HCT116 (cell line): ENCODE measurements at regions not wholly inside any gene's neighbourhood (a gene's known extent, or its start where the extent isn't known, plus 50 kb on each side); places are given as distances from the start of the nearest gene placed in this dataset.

Experiments used
- ATAC-seq: fragments of 200-7000 bp; cut with Tn5 transposase; 2 replicates; pipeline ENCODE4 v1.9.1; 2020; ENCODE audit warnings: mild to moderate bottlenecking, moderate library complexity
- BruUV-seq: library from RNA; stranded (reverse); fragments of 400-500 nt; replicated peaks from 2 replicates; lab custom pipeline; 2021; lab: Mats Ljungman, UMichigan
- CTCF ChIA-PET: fragments of 300-600 bp; sonication (Branson Sonifier 250); formaldehyde crosslinking; loops from one replicate; lab custom pipeline; 2021; ENCODE audit warnings: antibody characterized with exemption; lab: Charles Lee
- POLR2A ChIA-PET: fragments of 300-600, 350-600 bp; sonication (Branson Sonifier 250); formaldehyde crosslinking; loops from one replicate; lab custom pipeline; 2021; ENCODE audit warnings: antibody characterized with exemption; lab: Charles Lee
- RAD21 ChIA-PET, 2 experiments: fragments of 300-600 bp; sonication (Branson Sonifier 250); formaldehyde crosslinking; loops; one replicate each; lab custom pipeline; 2023; ENCODE audit warnings: low total read pairs in 2 of 2; ENCODE audit not compliant: uncharacterized antibody in 2 of 2, unreplicated experiment in 2 of 2, low non-redundant PET in 1 of 2; lab: Charles Lee
- DNase-seq: peaks from one replicate; pipeline ENCODE4 v3.0.0-alpha.2; 2010; ENCODE audit warnings: low read depth, low spot score
- H2AFZ ChIP-seq: fragments of 200-600 bp; shearing (Covaris generic), sonication (generic); 2 replicates; pipeline ENCODE4 v1.6.1; 2017; ENCODE audit warnings: low read depth, mixed run types, mixed read lengths, antibody characterized with exemption, low read length; ENCODE audit not compliant: poor library complexity, severe bottlenecking
- H3K27ac ChIP-seq: 2 replicates; pipeline ENCODE4 v1.5.1; 2012; ENCODE audit warnings: low read depth, low read length
- H3K27me3 ChIP-seq: fragments of 200-600 bp; sonication (generic); 2 replicates; pipeline ENCODE4 v1.6.1; 2016; ENCODE audit warnings: mixed run types, low read length, mixed read lengths; ENCODE audit not compliant: insufficient read depth
- H3K36me3 ChIP-seq, 2 experiments: fragments of 200-500 bp in 1 of 2; fragments of 200-600 bp in 1 of 2; sonication (Bioruptor generic) in 1 of 2; sonication (generic) in 1 of 2; 2 replicates each; pipeline versions ENCODE4 v1.5.1 to v1.6.1; 2014 to 2016; ENCODE audit warnings: low read length in 2 of 2, inconsistent platforms in 1 of 2, mixed read lengths in 1 of 2, mixed run types in 1 of 2; ENCODE audit not compliant: insufficient read depth in 2 of 2, control insufficient read depth in 1 of 2
- H3K4me1 ChIP-seq, 2 experiments: fragments of 200-600 bp in 1 of 2; sonication (generic) in 1 of 2; 2 replicates each; pipeline versions ENCODE4 v1.5.1 to v1.6.1; 2012 to 2017; ENCODE audit warnings: low read length in 2 of 2, inconsistent platforms in 1 of 2, mild to moderate bottlenecking in 1 of 2, mixed read lengths in 1 of 2, mixed run types in 1 of 2, moderate library complexity in 1 of 2; ENCODE audit not compliant: insufficient read depth in 2 of 2, control insufficient read depth in 1 of 2
- H3K4me2 ChIP-seq: fragments of 200-600 bp; sonication (generic); 2 replicates; pipeline ENCODE4 v1.6.1; 2017; ENCODE audit warnings: mixed run types, low read length, mixed read lengths
- H3K4me3 ChIP-seq, 2 experiments: fragments of 200-600 bp in 1 of 2; sonication (generic) in 1 of 2; replicated peaks in 1 of 2; 2 replicates each; pipeline ENCODE4 v1.5.1; 2011 to 2016; ENCODE audit warnings: low read length in 2 of 2, control low read depth in 1 of 2, low read depth in 1 of 2, mild to moderate bottlenecking in 1 of 2, mixed read lengths in 1 of 2, mixed run types in 1 of 2
- H3K79me2 ChIP-seq: fragments of 200-600 bp; sonication (generic); 2 replicates; pipeline ENCODE4 v1.6.1; 2017; ENCODE audit warnings: mild to moderate bottlenecking, mixed run types, low read length, moderate library complexity, mixed read lengths; ENCODE audit not compliant: insufficient read depth
- H3K9ac ChIP-seq: fragments of 200-600 bp; sonication (generic); 2 replicates; pipeline ENCODE4 v1.6.1; 2016; ENCODE audit warnings: low read length, mixed read lengths
- H3K9me2 ChIP-seq: fragments of 200-600 bp; sonication (generic), shearing (Covaris generic); 2 replicates; pipeline ENCODE4 v1.6.1; 2017; ENCODE audit warnings: mixed run types, mild to moderate bottlenecking, moderate library complexity; ENCODE audit not compliant: insufficient read depth
- H3K9me3 ChIP-seq, 2 experiments: fragments of 200-500 bp in 1 of 2; fragments of 200-600 bp in 1 of 2; sonication (Bioruptor generic) in 1 of 2; sonication (generic) in 1 of 2; 2 replicates each; pipeline ENCODE4 v1.6.1; 2014 to 2017; ENCODE audit warnings: low read length in 2 of 2, mixed read lengths in 2 of 2, inconsistent platforms in 1 of 2, low read depth in 1 of 2, mild to moderate bottlenecking in 1 of 2, mixed run types in 1 of 2, moderate library complexity in 1 of 2; ENCODE audit not compliant: control insufficient read depth in 1 of 2, insufficient read depth in 1 of 2
- H4K20me1 ChIP-seq: fragments of 200-600 bp; sonication (generic), shearing (Covaris generic); 2 replicates; pipeline ENCODE4 v1.6.1; 2017; ENCODE audit warnings: mixed run types, mild to moderate bottlenecking, moderate library complexity; ENCODE audit not compliant: insufficient read depth
- CBX3 ChIP-seq: IDR thresholded peaks from 2 replicates; pipeline ENCODE4 v1.6.1; 2012; ENCODE audit warnings: low read depth
- CEBPB ChIP-seq: IDR thresholded peaks from 2 replicates; pipeline ENCODE4 v1.6.1; 2012; ENCODE audit warnings: low read depth
- EGR1 ChIP-seq: IDR thresholded peaks from 2 replicates; pipeline ENCODE4 v1.6.1; 2012; ENCODE audit warnings: low read depth
- ELF1 ChIP-seq: IDR thresholded peaks from 2 replicates; pipeline ENCODE4 v1.6.1; 2012; ENCODE audit warnings: low read depth, borderline replicate concordance
- EZH2 ChIP-seq: fragments of 200-600 bp; sonication (generic); IDR thresholded peaks from 2 replicates; pipeline ENCODE4 v1.6.1; 2017; ENCODE audit warnings: antibody characterized with exemption, mixed run types
- FOSL1 ChIP-seq: IDR thresholded peaks from 2 replicates; pipeline ENCODE4 v1.6.1; 2012; ENCODE audit warnings: low read depth
- JUND ChIP-seq: IDR thresholded peaks from 2 replicates; pipeline ENCODE4 v1.6.1; 2012
- POLR2A ChIP-seq: IDR thresholded peaks from 2 replicates; pipeline ENCODE4 v1.7.0; 2011; ENCODE audit warnings: borderline replicate concordance; ENCODE audit not compliant: insufficient read depth, insufficient read length; ENCODE audit errors: extremely low read depth
- POLR2AphosphoS5 ChIP-seq: IDR thresholded peaks from 2 replicates; pipeline ENCODE4 v1.6.1; 2011; ENCODE audit warnings: mild to moderate bottlenecking, low read depth, low read length, moderate library complexity
- RAD21 ChIP-seq: IDR thresholded peaks from 2 replicates; pipeline ENCODE4 v1.6.1; 2012; ENCODE audit warnings: low read depth, mild to moderate bottlenecking
- SP1 ChIP-seq: IDR thresholded peaks from 2 replicates; pipeline ENCODE4 v1.6.1; 2012; ENCODE audit warnings: low read depth
- SRF ChIP-seq: IDR thresholded peaks from 2 replicates; pipeline ENCODE4 v1.6.1; 2012; ENCODE audit warnings: low read depth
- TCF7L2 ChIP-seq: IDR thresholded peaks from 2 replicates; pipeline ENCODE4 v1.7.0; 2011; ENCODE audit warnings: borderline replicate concordance, inconsistent platforms; ENCODE audit not compliant: insufficient read depth, insufficient read length; ENCODE audit errors: extremely low read depth
- YY1 ChIP-seq: IDR thresholded peaks from 2 replicates; pipeline ENCODE4 v1.6.1; 2011; ENCODE audit warnings: low read length, low read depth, moderate library complexity, mild to moderate bottlenecking; ENCODE audit not compliant: insufficient replicate concordance; ENCODE audit errors: extremely low read depth
- ZFX ChIP-seq: fragments of 450-650 bp; IDR thresholded peaks from 2 replicates; pipeline ENCODE4 v1.6.1; 2017
- ZNF274 ChIP-seq: fragments of 200-500 bp; sonication (Bioruptor generic); IDR thresholded peaks from 2 replicates; pipeline ENCODE4 v1.6.1; 2014; ENCODE audit warnings: mild to moderate bottlenecking, low read depth, low read length, inconsistent platforms
- intact Hi-C: fragments of 100-400 bp; cut with micrococcal nuclease; formaldehyde crosslinking; loops from 2 replicates; pipeline ENCODE4 v1.10.0; 2022
- TF ChIP-seq, protein P1 (sequence below), 3 experiments: fragments of 200-600 bp in 1 of 3; sonication (generic) in 1 of 3; IDR thresholded peaks in 2 of 3; conservative IDR thresholded peaks in 1 of 3; 2 replicates each; pipeline ENCODE4 v1.5.1; 2012 to 2017; ENCODE audit warnings: low read depth in 2 of 3, low read length in 2 of 3, antibody characterized with exemption in 1 of 3, borderline replicate concordance in 1 of 3, control low read depth in 1 of 3, mild to moderate bottlenecking in 1 of 3, mixed read lengths in 1 of 3, mixed run types in 1 of 3, moderate library complexity in 1 of 3; ENCODE audit not compliant: insufficient read depth in 1 of 3
- TF ChIP-seq, protein P2 (sequence below): IDR thresholded peaks from 2 replicates; pipeline ENCODE4 v1.6.1; 2012
- TF ChIP-seq, protein P3 (sequence below): IDR thresholded peaks from 2 replicates; pipeline ENCODE4 v1.6.1; 2011; ENCODE audit warnings: mild to moderate bottlenecking, low read length, moderate library complexity; ENCODE audit not compliant: insufficient replicate concordance; ENCODE audit errors: extremely low read depth
- TF ChIP-seq, protein P4 (sequence below): IDR thresholded peaks from 2 replicates; pipeline ENCODE4 v1.6.1; 2012

DNA sequence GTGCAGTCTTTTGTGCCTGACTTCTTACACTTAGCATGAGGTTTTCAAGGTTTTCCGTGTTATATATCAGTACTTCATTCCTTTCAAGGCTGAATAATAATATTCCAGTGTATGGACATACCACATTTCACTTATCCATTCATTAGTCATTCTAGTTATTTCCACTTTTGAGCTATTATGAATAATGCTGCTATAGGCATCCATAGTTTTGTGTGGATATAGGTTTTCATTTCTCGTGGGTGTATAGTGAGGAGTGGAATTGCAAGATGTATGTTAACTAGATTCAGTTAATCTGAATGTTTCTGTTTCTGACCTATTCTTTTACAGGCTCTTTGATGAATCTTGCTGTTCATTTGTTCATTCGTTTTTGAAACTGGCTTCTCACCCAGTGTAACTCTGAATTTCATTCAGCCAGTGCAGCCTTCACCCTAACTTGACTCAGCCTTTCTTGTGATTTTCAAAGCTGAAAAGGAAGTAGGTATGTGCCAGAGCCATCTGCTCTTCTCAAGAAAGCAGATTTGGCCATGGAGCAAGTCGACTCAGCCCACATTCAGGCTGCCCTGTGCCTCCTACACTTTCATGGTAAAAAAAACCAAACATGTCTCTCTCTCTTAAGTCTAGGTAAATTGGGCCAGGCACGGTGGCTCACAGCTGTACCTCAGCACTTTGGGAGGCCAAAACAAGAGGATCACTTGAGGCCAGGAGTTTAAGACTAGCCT is 56.3 kb upstream of the NOCT start:
- H3K27ac ChIP-seq: no peak overlapping the region
- POLR2A ChIA-PET: no interaction called here
- no peaks in the 10 kb centered on the region for H4K20me1 ChIP-seq
- TF ChIP-seq POLR2A (no peak), EZH2 (no peak), EGR1 (no peak), TCF7L2 (no peak), POLR2AphosphoS5 (no peak), SRF (no peak), FOSL1 (no peak), SP1 (no peak), ZFX (no peak), ZNF274 (no peak), RAD21 (no peak), JUND (no peak), CEBPB (no peak), YY1 (no peak), ELF1 (no peak), CBX3 (no peak)
- TF ChIP-seq, protein P1, sequence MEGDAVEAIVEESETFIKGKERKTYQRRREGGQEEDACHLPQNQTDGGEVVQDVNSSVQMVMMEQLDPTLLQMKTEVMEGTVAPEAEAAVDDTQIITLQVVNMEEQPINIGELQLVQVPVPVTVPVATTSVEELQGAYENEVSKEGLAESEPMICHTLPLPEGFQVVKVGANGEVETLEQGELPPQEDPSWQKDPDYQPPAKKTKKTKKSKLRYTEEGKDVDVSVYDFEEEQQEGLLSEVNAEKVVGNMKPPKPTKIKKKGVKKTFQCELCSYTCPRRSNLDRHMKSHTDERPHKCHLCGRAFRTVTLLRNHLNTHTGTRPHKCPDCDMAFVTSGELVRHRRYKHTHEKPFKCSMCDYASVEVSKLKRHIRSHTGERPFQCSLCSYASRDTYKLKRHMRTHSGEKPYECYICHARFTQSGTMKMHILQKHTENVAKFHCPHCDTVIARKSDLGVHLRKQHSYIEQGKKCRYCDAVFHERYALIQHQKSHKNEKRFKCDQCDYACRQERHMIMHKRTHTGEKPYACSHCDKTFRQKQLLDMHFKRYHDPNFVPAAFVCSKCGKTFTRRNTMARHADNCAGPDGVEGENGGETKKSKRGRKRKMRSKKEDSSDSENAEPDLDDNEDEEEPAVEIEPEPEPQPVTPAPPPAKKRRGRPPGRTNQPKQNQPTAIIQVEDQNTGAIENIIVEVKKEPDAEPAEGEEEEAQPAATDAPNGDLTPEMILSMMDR (IDR thresholded peaks at IDR 0.05 in 2 of 3, conservative IDR thresholded peaks at IDR 0.05 in 1 of 3; ENCODE audit: borderline replicate concordance in 1 of 3, insufficient read depth in 1 of 3, low read depth in 2 of 3, low read length in 2 of 3): no peak
- TF ChIP-seq, protein P2, sequence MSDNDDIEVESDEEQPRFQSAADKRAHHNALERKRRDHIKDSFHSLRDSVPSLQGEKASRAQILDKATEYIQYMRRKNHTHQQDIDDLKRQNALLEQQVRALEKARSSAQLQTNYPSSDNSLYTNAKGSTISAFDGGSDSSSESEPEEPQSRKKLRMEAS: no peak
- TF ChIP-seq, protein P3, sequence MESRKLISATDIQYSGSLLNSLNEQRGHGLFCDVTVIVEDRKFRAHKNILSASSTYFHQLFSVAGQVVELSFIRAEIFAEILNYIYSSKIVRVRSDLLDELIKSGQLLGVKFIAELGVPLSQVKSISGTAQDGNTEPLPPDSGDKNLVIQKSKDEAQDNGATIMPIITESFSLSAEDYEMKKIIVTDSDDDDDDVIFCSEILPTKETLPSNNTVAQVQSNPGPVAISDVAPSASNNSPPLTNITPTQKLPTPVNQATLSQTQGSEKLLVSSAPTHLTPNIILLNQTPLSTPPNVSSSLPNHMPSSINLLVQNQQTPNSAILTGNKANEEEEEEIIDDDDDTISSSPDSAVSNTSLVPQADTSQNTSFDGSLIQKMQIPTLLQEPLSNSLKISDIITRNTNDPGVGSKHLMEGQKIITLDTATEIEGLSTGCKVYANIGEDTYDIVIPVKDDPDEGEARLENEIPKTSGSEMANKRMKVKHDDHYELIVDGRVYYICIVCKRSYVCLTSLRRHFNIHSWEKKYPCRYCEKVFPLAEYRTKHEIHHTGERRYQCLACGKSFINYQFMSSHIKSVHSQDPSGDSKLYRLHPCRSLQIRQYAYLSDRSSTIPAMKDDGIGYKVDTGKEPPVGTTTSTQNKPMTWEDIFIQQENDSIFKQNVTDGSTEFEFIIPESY: no peak
- TF ChIP-seq, protein P4, sequence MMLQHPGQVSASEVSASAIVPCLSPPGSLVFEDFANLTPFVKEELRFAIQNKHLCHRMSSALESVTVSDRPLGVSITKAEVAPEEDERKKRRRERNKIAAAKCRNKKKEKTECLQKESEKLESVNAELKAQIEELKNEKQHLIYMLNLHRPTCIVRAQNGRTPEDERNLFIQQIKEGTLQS: no peak
- DNase-seq (no peak), ATAC-seq (no peak)
- intact Hi-C loops: no loop called here
- no peaks in the 10 kb centered on the region for H3K27me3 ChIP-seq
- H3K9me3 ChIP-seq: no peaks in the 10 kb centered on the region
- no peaks in the 10 kb centered on the region for H3K9me2 ChIP-seq
- no peaks in the 10 kb centered on the region for H3K4me1 ChIP-seq
- H3K4me2 ChIP-seq: no peak overlapping the region
- no peak overlapping the region for H3K9ac ChIP-seq
- BruUV-seq: no TSS peak
- H3K36me3 ChIP-seq: no peaks in the 10 kb centered on the region
- H3K79me2 ChIP-seq: no peaks in the 10 kb centered on the region
- no peak overlapping the region for H2AFZ ChIP-seq
- CTCF ChIA-PET: no interaction called here
- RAD21 ChIA-PET: no interaction called here
- no peak overlapping the region for H3K4me3 ChIP-seq
